Omental fat pad (tissue), 3 donors: ENCODE measurements at regions not wholly inside any gene's neighbourhood (a gene's known extent, or its start where the extent isn't known, plus 50 kb on each side); places are given as distances from the start of the nearest gene placed in this dataset.

Experiments used
- ATAC-seq: fragments of 150-250 bp; one replicate; pipeline ENCODE4 v1.9.1; 2016; ENCODE audit warnings: mild to moderate bottlenecking, moderate library complexity; ENCODE audit not compliant: low FRiP score
- DNase-seq: peaks from one replicate; pipeline ENCODE4 v3.0.0-alpha.2; 2019; ENCODE audit warnings: low spot score
- CTCF ChIP-seq, 3 donors: fragments of 450-650 bp; IDR thresholded peaks; one replicate each; pipeline ENCODE4 v1.5.1; 2016 to 2017; ENCODE audit warnings: antibody characterized with exemption in 3 of 3, mild to moderate bottlenecking in 3 of 3, moderate library complexity in 2 of 3

GRCh38 chr18:41396211-41396610, 558.8 kb upstream of the PIK3C3 start:
- ATAC-seq = no peak
- no peak for TF ChIP-seq CTCF (IDR thresholded peaks at IDR 0.05)
- no peak for DNase-seq

GRCh38 chr18:41395695-41396094, 559.3 kb upstream of the PIK3C3 start:
- DNase-seq (no peak), ATAC-seq (no peak)
- TF ChIP-seq CTCF (IDR thresholded peaks at IDR 0.05) = no peak

GRCh38 chr18:41391616-41392595, 563.1 kb upstream of the PIK3C3 start:
- no peak for TF ChIP-seq CTCF (IDR thresholded peaks at IDR 0.05)
- ATAC-seq = no peak
- no peak for DNase-seq

GRCh38 chr18:41390309-41390708, 564.7 kb upstream of the PIK3C3 start:
- TF ChIP-seq CTCF (IDR thresholded peaks at IDR 0.05) = no peak

GRCh38 chr18:41378598-41378997, 576.4 kb upstream of the PIK3C3 start:
- no peak for DNase-seq
- ATAC-seq = no peak
- no peak for TF ChIP-seq CTCF (IDR thresholded peaks at IDR 0.05)

More at GRCh38 chr18:41390309-41390708, 564.7 kb upstream of the PIK3C3 start:
- ATAC-seq = no peak
- no peak for DNase-seq

- ATAC-seq (no peak), DNase-seq (no peak)
- TF ChIP-seq CTCF (IDR thresholded peaks at IDR 0.05) = no peak
Measured at GRCh38 chr18:41373612-41374011, 581.4 kb upstream of the PIK3C3 start.
